ENCODE measurements at regions not wholly inside any gene's neighbourhood (a gene's known extent, or its start where the extent isn't known, plus 50 kb on each side); places are given as distances from the start of the nearest gene placed in this dataset.

GRCh38 chr9:108212184-108212583 lies 643.6 kb downstream of the ACTL7B start:
- no peak for TF ChIP-seq CTCF (IDR thresholded peaks at IDR 0.05)
- TF ChIP-seq ZFX (IDR thresholded peaks at IDR 0.05; ENCODE audit: borderline replicate concordance): no peak

All from 22Rv1 (cell line).